DMS153 (cell line): ENCODE measurements at regions not wholly inside any gene's neighbourhood (a gene's known extent, or its start where the extent isn't known, plus 50 kb on each side); places are given as distances from the start of the nearest gene placed in this dataset.

Experiments used
- DNase-seq: peaks from one replicate; lab custom pipeline; 2025; lab: John Stamatoyannopoulos, UW

DNA sequence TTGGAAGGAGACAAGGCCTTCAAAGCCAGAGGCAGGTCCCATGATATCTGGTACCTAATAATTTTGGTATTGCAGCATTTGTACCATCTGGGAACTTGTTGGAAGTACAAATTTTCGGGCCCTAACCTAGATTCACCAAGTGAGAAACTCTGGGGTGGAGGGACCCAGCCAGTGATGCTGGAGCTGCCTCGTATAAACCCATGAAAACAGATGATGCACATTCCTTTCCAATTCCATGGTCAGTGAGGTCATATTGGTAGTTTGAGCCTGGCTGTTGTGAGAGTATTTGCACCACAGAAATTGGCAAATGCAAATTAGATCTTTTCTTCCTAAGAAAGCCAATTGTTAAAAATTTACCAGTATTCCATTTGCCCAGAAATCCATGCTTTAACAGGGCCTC is 269.6 kb upstream of the PLXNA2 start:
- DNase-seq = no peak

DNA sequence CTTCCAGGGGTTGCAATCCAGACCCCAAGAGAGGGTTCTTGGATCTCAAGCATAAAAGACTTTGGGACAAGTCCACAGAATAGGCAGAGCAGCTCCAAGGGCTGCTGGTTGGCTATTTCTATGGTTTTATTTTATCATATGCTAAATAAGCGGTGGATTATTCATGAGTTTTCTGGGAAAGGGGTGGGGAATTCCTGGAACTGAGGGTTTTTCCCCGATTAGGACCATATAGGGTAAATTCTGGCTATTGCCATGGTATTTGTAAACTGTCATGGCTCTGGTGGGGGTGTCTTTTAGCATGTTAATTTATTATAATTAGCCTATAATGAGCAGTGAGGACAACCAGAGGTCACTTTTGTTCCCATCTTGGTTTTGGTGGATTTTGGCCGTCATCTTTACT is 270.9 kb upstream of the PLXNA2 start:
- DNase-seq = no peak

DNA sequence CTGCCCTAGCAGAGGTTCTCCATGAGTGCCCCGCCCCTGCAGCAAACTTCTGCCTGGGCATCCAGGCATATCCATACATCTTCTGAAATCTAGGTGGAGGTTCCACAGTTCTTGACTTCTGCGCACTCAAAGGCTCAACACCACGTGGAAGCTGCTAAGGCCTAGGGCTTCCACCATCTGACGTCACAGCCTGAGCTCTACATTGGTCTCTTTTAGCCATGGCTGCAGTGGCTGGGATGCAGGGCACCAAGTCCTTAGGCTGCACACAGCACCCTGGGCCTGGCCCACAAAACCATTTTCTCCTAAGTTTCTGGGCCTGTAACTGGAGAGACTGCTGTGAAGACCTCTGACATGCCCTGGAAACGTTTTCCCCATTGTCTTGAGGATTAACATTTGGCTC is 272.6 kb upstream of the PLXNA2 start:
- no peak for DNase-seq

DNA sequence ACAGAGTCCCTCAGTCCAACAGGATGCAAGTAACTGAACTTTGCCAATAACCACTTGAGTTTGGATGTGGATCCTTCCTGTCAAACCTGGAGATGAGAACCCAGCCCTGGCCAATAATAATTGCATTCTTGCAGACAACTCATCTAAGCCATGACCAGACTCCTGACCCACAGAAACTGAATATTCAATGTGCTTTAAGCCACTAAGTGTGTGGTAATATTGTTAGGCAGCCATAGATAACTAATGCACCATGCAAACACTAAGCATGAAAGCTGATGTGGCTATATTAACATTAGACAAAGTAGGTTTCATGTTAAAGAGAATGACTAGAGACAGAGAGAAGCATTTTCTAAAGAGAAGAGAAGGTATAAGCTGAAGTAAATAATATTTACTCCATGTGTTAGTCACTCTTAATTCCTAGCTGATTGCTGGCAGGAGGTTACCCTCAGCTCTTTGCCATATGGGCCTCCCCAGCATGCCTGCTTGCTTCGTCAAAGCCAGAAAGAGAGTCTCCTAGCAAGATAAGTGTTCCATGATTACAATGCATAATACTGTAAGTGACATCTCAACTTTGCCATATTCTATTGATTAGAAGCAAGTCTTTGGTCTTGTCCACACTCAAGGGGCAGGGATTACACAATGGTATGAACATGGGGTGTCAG is 276.4 kb upstream of the PLXNA2 start:
- no peak for DNase-seq

DNA sequence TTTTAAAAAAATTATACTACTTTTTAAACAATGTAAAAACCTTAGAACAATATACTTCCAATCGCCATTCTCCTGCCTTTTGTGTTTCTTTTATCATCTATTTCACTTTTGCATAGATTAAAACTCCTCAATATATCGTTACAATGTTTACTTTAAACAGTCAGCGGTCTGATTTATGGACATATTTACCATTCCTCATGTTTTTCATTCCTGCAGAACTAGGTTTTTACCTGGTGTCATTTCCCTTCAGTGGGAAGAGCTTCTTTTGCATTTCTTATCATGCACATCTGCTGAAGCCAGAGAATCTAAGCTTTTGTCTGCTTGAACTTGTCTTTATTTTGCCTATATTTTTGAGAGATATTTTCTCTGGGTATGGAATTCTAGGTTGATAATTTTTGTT is 277.4 kb upstream of the PLXNA2 start:
- no peak for DNase-seq

DNA sequence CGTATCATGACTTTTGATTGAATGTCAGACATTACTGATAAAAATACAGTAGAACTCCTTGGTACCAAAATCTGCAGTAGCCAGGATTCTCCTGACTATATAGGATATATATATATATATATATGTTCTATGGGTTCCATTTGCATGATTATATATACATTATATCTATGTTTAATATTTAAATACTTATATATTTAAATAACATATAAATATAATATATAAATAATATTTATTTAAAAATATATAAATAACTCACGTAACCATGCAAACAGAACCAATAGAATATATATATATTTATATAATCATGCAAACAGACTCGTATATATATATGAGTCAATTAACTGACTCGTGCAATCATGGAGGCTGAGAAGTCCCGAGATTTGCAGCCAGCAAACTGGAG is 278.8 kb upstream of the PLXNA2 start:
- DNase-seq = no peak

DNA sequence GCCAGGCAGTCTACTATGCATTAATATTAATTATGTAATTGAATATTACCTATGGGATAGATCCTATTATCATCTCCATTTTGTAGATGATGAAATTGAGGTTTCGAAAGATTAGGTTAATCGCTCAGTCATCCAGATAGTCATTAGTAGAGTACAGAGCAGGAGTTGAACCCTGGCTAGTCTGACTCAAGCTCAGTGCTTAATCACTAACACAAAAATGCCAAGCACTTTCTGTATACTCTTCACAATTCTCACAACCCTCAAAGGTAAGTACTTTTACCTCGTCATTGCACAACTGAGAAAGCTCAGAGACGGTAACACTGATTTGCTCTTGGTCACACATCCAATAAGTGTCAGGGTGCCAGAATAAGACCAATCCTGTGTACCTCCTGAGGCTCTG is 280.2 kb upstream of the PLXNA2 start:
- no peak for DNase-seq

DNA sequence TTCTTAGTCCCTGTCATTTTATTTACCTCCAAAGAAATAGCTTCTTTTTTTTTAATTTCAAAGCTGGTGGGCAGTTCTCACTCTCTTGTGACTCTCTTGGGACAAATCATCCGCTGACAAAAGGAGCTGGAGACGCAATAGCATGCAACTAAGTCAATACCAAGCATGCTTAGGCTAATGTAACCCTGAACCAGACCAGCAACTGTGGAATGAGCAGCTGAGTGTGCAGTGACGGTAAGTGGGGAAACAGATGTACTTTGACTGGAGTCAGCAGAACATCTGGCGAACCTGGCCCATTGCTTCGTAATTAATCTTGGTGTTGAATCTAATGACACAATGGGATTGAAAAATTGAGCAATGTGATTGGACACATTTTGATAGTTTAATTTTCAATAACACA is 280.7 kb upstream of the PLXNA2 start:
- no peak for DNase-seq

DNA sequence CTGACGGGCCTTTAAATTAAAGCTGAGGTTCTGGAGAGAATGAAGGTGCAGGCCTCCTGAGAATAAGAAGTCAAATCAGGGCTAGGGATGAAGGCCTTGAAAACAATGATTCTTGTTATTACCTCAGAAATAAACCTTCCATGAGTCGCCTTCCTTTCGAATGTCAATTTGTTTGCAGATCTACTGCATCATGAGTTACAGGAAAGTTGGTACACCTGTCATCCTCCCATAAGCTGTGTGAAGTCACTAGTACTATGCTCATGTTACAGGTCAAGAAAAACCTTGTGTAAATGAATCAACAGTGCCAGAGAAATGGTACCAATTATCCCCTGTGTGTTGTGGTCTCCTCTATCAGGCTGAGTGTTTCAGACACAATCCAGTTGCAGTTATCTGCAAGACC is 281.2 kb upstream of the PLXNA2 start:
- no peak for DNase-seq

DNA sequence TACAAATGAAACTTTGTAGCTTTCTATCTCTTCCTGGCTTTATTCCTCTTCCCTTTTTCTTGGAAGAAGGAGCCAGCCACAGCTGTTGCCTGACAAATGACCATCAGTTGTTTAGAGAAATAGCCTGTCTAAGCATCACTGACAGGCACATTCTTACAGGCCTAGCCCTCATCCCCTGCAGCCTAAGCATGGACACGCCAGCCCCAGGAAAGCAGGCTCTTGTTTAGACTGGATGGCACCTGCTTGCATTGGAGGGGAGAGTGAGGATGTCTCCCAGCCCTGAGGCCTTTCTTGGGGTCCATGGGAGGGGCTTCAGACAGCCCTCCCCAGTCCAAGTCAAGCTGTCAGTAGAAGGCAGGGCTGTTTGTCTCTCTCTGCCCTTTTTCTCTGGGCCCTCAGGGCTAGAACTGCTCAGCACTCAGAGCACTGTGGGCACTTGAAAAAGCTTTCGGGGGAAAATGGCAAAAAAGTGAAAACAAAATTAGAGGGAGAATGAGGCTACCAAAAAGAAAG is 282.5 kb upstream of the PLXNA2 start:
- DNase-seq = no peak

DNA sequence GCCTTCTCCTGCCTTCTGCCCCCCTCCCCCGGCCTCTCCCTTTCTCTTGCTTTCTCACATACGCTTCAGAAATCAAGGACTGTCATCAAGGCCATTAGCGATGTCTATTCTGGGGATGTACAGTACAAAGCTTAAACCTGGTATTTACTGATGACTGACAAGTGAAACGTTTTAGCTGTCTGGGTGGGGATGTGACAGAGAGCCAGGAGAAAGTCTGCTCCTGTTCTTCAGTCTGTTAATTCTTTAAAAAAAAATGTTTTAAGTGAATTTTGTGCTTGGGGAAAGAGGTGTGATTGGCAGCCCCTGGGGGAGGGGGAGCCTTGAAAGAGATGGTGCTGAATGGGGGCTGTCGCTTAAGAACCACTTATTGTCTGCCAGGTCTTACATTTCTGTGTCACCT is 283.0 kb upstream of the PLXNA2 start:
- DNase-seq = no peak

DNA sequence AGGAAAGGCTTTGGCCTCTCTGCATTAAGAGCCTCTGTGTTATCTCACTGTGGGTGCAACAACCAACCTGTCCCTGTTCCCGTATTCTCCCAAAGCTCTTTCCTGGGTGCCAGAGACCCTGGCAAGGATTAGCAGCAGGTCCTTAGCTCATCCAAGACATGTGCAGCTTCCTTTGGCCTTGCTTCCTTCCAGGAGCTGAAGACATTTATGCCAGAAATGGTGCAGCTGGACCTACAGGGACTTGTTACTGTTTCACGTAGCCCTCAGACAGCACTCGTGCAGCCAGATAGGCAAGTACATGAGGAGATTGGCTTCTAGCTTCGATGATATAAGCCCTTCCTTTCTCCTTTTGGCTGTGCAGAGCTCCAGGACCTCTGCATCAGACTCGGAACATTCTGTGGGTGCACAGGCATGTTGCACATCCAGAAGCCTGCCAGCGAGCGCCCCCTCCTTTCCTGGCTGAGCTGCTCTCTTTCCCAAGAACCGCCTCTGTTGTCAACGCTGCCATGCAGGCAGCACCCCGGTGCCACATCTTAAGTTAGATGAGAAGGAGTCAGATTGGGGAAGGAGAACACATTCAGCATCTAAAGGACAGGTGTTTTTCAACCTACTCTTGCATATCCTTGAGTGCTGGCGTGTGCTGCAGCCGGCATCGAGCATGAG is 284.5 kb upstream of the PLXNA2 start:
- DNase-seq = no peak

DNA sequence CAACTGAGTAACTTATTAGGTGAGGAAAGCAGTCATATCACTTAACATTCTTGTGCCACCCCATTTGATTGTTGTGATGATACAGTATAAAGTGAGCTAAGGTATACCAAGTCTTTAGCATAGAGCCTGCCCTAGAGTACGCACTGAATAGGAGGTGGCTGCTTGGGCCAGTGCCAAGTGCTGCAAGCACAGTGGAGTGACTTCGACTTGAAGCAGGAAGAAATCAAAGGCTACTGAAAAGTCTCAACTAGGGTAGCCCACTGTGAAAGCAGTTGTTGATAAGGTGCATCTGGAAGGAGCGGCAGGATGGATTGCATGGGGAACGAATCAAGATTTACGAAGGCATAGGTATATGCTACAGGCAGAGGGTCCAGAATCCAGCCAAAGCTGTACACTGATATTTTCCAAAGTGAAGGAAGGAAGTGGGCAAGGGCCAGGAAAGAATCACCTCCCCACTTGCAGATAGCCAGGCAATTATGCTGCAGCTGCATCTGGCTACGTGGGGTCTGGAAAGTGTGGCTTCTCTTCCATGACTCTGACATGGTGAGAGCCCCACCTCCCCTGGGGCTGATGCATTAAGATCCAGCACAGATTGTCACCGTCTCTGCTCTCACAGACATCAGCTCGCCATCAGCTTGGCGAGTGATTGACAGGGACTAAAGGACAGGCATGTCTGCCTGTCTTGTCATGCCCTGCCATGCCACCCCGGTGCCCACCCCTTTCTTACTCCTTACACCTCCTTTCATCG is 287.0 kb upstream of the PLXNA2 start:
- DNase-seq = no peak

DNA sequence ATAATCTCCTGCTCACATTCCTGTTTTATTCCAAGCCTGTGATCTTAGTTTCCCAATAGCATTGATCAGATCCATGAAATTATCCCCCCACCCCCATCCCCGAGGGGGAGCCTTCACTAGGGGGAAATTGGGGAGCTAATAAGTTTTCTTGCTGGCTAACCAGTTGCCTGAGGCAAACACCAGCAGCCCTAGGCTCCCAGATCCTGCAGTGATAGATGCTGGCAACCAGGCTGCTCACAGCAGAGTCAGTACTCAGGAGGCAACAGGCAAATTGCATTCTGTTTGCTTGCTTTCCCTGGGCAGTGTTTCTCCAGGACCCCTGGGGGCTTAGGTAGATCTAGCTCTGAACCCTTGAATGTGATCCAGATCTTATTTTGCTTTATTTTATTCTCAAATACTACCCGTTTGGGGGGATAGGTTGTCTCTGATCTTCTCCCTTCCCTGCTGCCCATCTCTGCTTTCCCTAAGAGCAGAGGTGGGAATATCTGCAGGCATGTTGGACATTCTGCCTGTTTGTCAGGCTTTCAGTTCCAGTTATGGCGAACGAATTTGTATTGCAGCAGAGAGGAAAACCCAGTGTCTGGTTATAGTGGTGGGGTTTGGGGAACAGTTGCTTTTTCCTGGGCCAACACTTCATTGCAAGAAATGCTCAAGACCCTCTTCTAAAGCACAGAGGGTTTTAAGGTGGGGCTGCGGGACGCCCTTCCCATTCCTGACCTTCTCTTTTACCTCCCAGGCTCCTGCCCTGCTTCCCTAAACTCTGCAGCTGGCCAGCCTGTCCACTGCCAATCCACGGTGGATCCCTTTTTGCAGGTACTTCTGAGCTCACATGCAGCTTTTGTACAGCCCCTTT is 289.8 kb upstream of the PLXNA2 start:
- no peak for DNase-seq

DNA sequence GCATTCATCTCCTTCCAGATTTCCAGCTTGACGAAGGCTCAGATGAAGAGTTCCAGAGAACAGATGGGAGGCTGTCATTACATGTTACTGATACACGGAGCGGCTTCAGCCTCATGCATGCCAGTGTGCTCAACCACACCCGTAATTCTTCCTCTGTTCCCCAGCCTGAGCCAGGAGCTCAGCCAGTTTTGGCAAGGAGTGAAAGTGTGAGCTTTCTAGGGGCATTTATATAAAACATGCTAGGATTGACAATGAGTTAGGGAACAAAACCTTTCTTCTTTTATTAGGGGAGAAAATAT is 290.4 kb upstream of the PLXNA2 start:
- no peak for DNase-seq

DNA sequence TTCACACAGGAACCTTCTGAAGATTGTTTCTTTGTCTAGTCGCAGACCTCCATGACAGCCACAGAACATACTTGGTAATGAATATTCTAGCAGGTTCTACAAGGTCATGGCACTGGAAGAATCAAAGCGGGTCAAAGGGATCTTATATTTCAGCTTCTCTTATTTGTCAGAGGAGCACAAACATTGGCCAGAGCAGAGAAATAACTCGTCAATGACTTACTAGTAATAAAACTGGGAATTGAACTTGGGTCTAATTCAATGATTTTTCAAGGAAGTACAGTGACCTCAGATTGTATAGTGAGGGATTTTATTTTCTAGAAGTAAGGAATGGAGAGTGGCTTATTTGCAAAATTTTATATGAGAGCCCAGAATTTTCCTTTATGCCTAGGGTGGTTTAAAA is 290.8 kb upstream of the PLXNA2 start:
- DNase-seq = no peak

DNA sequence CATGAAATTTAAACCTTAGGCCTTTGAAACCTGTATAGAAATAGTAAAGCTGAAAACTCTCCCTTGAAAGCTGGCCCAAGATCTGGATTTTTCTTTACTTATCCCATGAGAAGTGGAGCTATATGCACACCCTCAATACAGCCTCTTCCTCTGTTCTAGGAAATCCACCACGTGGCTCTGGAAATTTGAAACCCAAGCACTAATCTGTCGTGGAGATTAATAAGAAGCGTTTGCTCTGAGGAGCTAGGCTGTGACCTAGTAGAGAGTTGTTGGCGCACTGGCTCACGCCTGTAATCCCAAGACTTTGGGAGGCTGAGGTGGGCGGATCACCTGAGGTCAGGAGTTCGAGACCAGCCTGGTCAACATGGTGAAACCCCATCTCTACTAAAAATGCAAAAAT is 291.3 kb upstream of the PLXNA2 start:
- no peak for DNase-seq

DNA sequence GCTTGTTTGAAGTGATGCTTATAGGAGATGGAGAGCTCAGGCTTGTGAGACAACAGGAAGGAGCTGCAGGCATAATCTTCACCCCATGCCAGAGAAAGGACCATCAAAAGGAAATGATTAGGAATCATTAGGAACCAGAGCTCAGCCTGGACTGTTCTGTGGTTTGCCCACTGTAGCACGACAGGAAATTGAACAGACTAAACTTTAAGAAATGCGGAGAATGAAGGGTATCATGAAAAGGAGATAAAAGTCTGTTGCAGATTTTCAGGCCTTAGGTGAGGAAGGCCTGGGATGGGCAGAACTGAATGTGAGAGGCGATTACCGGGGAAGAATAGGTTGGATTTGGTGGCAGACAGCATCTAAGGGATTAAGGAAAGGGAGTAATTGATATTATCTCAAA is 292.0 kb upstream of the PLXNA2 start:
- no peak for DNase-seq

DNA sequence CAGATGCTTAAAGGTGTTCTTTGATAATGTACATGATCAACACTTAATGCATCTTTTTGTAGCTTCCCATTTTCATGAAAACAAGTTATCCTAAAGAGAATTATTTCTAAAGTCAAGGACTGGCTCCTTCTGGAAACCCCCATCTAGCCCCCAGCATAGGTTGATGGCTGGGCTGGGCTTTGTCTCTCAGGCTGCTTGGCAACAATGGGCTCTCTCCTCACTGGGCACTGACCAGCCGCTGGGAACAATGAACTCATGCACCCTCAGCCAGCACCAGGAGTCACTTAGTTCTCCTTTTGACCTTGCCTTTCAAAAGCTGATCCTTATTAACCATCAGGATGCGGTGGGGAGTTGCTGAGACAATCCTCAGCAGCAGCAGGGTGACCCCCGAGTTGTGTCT is 293.0 kb upstream of the PLXNA2 start:
- no peak for DNase-seq

DNA sequence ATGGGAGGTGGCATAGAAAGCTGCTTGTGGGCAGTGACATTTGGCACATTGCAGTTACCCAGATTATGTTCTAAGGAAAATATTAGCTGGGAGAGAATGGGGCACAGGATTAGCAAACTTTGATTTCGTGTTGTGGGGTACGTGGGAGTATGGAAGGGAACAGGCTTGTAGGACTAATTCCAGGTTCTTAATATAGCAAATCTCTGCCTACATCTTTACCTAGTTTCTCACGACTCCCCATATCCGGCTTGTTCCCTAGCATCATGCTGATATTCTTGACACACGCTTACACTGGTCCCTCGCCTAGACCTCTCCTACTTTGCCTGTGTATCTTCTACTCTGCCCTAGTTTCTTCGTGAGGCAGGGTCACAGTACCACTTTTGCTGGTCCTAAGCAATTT is 293.9 kb upstream of the PLXNA2 start:
- DNase-seq = no peak

DNA sequence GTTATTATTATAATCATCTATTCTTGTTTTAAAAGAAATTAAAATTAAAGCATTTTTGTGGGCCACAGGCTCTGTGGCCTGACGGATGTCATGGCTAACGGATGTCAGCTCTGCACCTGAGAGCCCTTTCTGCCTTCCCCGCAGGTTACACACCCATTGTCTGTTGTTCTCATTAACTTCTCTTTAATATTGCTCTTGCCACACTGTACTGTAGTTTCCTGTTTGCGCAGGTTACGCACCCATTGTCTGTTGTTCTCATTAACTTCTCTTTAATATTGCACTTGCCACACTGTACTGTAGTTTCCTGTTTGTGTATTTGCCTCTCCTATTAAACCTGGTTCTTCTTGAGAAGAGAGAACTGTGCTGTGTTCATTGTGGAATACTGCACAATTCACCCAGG is 294.4 kb upstream of the PLXNA2 start:
- peak; percentile 83 for DNase-seq

DNA sequence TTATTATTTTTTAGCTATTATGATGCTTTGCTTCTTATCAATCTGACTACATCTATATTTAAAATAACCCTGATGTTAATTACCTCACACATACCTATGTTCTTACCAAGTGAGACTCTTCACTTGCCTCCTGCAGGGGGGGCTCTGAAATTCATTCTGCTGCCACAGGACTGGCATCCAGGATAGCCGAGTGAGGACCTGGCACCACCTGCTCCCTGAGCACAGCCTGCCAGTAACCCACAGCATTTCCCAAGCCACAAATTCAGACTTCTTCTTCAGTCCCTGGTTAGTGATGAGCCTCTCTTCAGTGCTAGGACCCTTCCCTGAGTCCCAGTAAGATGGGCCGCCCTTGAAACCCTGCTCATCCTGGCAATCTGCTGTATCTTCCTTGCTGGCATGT is 296.5 kb upstream of the PLXNA2 start:
- DNase-seq = no peak
